ENCODE measurements at regions not wholly inside any gene's neighbourhood (a gene's known extent, or its start where the extent isn't known, plus 50 kb on each side); places are given as distances from the start of the nearest gene placed in this dataset.

DNA sequence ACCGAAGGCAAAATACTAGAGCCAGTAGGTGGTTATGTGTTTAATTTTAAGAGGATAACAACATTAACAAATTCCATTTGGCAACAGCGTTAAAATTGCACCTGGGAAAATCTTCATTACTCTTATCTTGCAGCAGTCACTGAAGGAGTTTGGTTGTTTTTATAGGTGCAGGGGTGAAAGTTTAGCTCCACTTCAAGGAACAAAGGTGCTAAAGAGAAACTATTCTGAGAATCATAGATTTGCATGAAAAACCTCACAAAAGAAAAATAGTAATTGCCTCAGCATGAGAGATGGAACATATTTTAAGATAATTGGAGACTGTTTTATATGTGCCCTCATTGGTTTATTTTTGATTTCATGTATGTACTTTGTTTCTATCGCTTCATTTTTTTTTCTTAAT is 444.4 kb downstream of the UTRN start:
- TF ChIP-seq, protein P1, sequence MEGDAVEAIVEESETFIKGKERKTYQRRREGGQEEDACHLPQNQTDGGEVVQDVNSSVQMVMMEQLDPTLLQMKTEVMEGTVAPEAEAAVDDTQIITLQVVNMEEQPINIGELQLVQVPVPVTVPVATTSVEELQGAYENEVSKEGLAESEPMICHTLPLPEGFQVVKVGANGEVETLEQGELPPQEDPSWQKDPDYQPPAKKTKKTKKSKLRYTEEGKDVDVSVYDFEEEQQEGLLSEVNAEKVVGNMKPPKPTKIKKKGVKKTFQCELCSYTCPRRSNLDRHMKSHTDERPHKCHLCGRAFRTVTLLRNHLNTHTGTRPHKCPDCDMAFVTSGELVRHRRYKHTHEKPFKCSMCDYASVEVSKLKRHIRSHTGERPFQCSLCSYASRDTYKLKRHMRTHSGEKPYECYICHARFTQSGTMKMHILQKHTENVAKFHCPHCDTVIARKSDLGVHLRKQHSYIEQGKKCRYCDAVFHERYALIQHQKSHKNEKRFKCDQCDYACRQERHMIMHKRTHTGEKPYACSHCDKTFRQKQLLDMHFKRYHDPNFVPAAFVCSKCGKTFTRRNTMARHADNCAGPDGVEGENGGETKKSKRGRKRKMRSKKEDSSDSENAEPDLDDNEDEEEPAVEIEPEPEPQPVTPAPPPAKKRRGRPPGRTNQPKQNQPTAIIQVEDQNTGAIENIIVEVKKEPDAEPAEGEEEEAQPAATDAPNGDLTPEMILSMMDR (conservative IDR thresholded peaks at IDR 0.05; ENCODE audit: low read depth, low read length): no peak
- TF ChIP-seq EZH2 (IDR thresholded peaks at IDR 0.05; ENCODE audit: borderline replicate concordance, low read depth, low read length, poor library complexity, severe bottlenecking): no peak
